D341Med (cell line): ENCODE measurements at regions not wholly inside any gene's neighbourhood (a gene's known extent, or its start where the extent isn't known, plus 50 kb on each side); places are given as distances from the start of the nearest gene placed in this dataset.

Source experiments
- DNase-seq: peaks from one replicate; pipeline ENCODE4 v3.0.0; 2012; ENCODE audit warnings: low spot score

DNA sequence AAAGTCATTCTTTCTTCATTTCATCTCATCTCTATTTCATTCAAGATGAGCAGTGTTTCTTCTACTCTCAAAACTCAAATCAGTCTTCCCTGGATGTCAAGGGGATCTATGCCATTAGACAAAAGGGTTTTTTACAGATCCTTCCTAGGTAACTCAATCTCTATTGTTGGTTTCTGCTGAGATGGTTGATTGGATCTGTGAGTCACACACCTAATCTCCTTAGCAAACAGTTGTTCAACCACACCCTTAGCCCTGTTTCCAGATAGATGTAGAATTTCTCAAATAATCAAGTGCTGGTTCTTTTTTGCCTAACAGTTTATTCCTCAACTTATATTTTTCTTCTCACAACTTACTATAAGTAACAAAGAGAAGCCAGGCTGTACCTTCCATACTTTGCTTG lies 200.5 kb downstream of the KDR start:
- no peak for DNase-seq

DNA sequence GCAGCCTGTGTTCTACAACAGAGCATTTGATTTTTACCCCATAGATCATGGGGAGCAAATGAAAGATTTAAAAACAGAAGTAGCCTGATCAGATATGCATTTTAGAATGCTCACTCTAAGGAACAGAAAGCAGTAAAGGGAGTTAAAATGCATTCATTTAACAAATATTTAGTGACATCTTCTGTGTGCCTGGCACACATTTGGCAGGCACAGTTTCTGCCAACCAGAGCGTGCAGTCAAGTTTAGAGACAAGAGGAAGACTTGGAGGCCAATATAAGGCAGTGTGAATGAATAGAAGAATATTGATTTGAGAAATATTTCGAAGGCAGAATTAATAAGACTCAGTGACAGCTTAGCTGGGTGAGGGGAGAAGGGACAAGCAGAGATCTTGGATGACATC lies 210.1 kb downstream of the KDR start:
- DNase-seq, result no peak

DNA sequence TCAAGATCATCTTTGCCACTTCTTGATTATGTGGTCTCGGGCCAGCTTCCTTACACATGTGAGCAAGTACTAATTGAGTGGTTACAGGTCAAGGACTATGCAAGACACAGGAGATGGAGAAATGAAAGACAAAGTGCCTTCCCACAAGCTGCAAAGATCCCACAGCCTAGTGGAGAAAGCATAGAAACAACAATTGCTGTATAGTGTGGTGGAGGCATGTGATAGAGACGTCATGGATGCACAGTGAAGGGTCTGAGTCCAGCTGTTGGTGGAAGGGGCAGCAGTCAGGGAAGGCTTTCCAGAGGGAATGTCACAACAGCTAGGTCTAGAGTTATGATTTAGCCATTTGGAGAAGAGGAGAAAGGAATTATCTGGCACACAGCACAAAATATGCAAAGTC lies 210.6 kb downstream of the KDR start:
- no peak for DNase-seq

- no peak for DNase-seq
These were observed 211.5 kb downstream of the KDR start for GRCh38 chr4:54913751-54914526.

- no peak for DNase-seq
These were observed 213.2 kb downstream of the KDR start for GRCh38 chr4:54912155-54912554.

- DNase-seq, result no peak
These were observed 215.4 kb downstream of the KDR start for GRCh38 chr4:54909961-54910360.

GRCh38 chr4:54908763-54909162 lies 216.6 kb downstream of the KDR start:
- no peak for DNase-seq

GRCh38 chr4:54904953-54905352 lies 220.4 kb downstream of the KDR start:
- DNase-seq, result no peak

- DNase-seq, result no peak
These were observed 222.4 kb downstream of the KDR start for GRCh38 chr4:54902976-54903375.

- DNase-seq, result no peak
These were observed 223.1 kb downstream of the KDR start for GRCh38 chr4:54902271-54902670.

- no peak for DNase-seq
These were observed 224.2 kb downstream of the KDR start for GRCh38 chr4:54901202-54901601.

GRCh38 chr4:54898656-54899340 lies 226.6 kb downstream of the KDR start:
- DNase-seq, result no peak

GRCh38 chr4:54898056-54898562 lies 227.3 kb downstream of the KDR start:
- DNase-seq, result no peak

DNA sequence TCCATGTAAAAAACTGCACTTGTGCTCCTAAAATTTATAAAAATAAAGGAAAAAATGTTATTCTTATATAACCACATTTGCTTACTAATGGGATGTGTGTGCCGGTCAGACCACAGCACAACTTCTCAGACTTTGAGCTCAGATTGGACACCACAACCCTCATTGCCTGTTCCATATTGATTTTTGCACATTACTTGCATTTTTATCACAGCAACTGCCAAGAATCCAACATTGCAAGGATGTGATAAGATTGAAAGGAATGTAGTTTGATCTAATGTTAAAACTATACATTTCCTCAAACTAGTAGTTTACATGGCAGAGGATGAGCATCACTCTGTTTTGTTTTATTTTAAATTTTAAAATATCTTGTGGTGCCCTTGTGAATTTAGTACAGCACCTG lies 227.8 kb downstream of the KDR start:
- no peak for DNase-seq

DNA sequence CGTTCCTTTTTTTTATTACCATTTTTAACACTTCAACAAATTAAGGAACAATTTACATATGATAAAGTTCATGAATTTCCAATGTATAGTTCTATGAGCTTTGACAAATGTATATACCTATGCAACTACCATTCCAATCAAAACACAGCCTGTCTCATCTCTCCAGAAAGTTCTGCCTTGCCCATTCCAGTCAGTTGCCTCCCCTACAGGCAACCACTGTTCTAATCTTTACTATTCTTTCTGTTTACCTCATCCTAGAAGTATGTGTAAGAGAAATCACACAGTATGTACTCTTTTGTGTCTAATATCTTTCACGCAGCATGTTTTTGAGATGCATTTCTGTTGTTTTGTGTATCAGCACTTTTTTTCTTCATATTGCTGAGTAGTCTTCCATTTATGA lies 224.9 kb downstream of the KIT start:
- DNase-seq, result no peak

DNA sequence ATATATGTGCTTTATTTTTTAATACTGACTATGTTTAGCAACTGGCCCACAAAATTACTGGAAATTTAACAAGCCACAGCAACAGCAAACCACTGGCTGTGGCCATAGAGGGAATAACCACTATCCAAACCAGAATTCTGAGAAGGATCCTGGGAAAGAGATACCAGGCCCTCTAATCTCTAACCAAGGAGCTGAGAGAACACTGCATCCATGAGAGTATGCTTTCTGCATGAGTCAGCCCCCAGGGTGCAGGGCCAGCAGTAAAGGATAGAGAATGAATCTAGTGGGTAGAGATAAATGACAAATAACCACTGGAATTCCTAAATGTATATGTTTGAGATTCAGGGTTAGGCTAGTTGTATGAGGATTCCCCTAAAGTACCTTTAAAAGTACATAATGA lies 221.8 kb downstream of the KIT start:
- no peak for DNase-seq

DNA sequence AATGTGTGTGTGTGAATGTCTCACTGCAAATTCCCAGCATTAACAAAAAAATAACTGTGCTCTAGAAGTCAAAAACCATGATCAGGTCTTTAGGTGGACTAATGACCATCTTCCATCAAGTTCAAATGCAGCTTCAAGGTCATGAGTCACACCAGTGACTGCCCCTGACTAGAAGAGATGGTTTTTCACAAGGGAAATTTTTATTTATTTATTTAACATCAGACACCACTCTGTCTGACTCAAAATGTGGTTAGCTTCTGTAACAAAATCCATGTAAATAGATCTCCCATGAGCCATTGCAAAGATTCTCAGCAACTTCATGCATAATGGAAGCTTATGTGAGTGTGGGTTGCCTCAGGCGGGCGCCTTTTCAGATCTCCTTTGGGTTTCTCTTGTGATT lies 219.2 kb downstream of the KIT start:
- no peak for DNase-seq

- DNase-seq, result no peak
These were observed 214.5 kb downstream of the KIT start for GRCh38 chr4:54872261-54872660.

DNA sequence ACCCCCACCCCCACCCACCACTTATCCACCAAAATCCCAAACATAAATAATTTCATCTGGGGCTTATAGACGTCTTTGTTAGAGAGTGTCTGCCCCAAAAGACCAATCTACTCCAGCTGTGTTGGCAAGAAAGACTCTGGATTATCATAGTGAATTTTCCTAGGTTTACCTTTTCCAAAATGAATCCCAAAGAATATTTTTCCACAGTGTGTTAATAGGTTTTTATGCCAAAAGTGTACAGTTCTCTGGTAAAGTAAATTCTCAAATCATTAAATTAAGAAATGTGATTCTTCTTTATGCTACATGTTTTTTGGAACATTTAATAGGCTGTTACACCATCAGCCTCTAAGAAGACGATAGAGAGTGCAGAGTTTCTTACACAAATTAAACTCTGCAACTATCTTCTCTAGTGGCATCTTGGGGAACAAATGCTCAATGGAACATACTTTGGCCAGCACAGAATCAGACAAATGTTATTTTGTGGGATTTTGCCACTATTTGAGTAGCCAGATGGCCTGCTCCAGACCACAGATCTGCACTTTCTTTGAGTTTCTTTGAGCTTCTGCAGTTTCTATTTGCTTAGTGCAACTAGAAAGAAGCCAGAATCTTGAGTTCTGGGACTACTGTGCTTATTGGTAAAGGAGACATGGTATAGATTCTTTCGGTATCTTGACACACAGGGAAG lies 206.0 kb downstream of the KIT start:
- no peak for DNase-seq

GRCh38 chr4:54861201-54861600 lies 203.4 kb downstream of the KIT start:
- DNase-seq, result no peak

DNA sequence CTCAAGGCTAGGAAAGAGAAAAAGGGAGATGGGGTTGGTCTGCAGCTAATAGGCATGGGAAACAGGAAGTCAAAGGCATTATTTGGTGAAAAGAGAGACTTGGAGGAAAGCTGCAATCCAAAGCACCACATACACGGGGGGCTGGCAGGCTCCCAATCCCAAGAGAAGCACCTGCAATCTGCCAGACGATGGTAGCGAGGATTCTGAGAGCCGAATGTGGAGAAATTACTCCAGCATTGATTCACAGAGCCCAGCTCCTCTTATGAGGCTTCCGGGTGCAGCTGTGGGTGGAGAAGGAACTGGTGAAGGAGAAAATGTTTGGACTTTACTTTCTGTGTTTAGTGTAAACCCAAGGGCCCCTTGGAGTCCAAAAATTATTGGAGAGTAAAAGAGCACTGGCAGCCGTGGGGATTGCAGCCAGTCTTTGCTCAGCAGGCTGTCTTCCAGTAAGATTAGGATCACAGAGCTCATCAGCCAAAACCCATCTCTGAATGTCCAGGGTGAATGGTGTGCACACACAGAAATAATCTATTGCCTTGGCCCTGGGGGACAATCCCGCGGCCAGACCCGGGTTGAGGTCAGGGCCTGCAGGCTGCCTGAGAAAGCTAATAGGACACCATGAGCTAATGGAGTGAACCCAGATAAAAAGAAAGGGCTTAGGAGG lies 197.6 kb downstream of the KIT start:
- no peak for DNase-seq

GRCh38 chr4:54852602-54853001 lies 194.8 kb downstream of the KIT start:
- DNase-seq, result no peak

- no peak for DNase-seq
These were observed 194.3 kb downstream of the KIT start for GRCh38 chr4:54852054-54852453.
